ENCODE measurements at regions not wholly inside any gene's neighbourhood (a gene's known extent, or its start where the extent isn't known, plus 50 kb on each side); places are given as distances from the start of the nearest gene placed in this dataset.

GRCh38 chr7:50863053-50863452 is 80.4 kb upstream of the GRB10 start:
- no peaks in the 10 kb centered on the region for H3K9me3 ChIP-seq
- no peak overlapping the region for H3K4me3 ChIP-seq (replicated peaks in 1 of 3)
- no peaks in the 10 kb centered on the region for H3K4me1 ChIP-seq
- no peak overlapping the region for H3K27ac ChIP-seq
- intact Hi-C loops (cut with DNase I), result no loop called here
- no peak for DNase-seq
- WGBS, 2 donors, result 82 to 83% methylated on average over 3 of the region's 3 CpGs
- no peaks in the 10 kb centered on the region for H3K36me3 ChIP-seq
- H3K27me3 ChIP-seq, result no peaks in the 10 kb centered on the region
- TF ChIP-seq, protein P1, sequence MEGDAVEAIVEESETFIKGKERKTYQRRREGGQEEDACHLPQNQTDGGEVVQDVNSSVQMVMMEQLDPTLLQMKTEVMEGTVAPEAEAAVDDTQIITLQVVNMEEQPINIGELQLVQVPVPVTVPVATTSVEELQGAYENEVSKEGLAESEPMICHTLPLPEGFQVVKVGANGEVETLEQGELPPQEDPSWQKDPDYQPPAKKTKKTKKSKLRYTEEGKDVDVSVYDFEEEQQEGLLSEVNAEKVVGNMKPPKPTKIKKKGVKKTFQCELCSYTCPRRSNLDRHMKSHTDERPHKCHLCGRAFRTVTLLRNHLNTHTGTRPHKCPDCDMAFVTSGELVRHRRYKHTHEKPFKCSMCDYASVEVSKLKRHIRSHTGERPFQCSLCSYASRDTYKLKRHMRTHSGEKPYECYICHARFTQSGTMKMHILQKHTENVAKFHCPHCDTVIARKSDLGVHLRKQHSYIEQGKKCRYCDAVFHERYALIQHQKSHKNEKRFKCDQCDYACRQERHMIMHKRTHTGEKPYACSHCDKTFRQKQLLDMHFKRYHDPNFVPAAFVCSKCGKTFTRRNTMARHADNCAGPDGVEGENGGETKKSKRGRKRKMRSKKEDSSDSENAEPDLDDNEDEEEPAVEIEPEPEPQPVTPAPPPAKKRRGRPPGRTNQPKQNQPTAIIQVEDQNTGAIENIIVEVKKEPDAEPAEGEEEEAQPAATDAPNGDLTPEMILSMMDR (IDR thresholded peaks at IDR 0.05), result no peak
- no peak for TF ChIP-seq POLR2A (IDR thresholded peaks at IDR 0.05)

DNA sequence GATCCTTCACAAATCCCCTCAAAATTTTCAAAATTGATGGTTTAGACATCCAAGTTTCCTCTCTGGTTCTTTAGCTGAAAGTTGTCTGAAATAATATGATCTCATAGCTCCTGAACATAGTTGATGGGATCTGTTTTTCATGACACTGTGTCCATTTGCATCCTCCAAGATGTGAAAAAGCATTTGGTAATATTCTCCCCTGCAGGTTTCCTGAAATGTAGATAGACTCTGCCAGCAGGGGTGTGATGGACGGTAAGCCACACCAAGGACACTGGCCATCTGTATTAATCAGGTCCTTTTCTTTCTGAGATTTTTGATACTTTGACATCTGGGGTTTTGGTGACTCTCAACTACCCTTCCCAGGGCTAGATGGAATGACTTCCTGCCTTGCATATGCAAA is 79.6 kb upstream of the GRB10 start:
- Histone ChIP-seq H3K27ac (no peak overlapping the region), H3K4me3 (replicated peaks in 1 of 3) (no peak overlapping the region), H3K36me3 (no peaks in the 10 kb centered on the region), H3K27me3 (no peaks in the 10 kb centered on the region), H3K4me1 (no peaks in the 10 kb centered on the region), H3K9me3 (no peaks in the 10 kb centered on the region)
- 79 to 81% methylated on average over 1 of the region's 1 CpG for WGBS, 2 donors
- DNase-seq, result no peak
- intact Hi-C loops (cut with DNase I), result no loop called here
- TF ChIP-seq, protein P1 (IDR thresholded peaks at IDR 0.05), result no peak
- TF ChIP-seq POLR2A (IDR thresholded peaks at IDR 0.05), result no peak

GRCh38 chr7:50860598-50860997 is 77.9 kb upstream of the GRB10 start:
- Histone ChIP-seq H3K4me3 (replicated peaks in 1 of 3) (no peak overlapping the region), H3K9me3 (no peaks in the 10 kb centered on the region), H3K27ac (no peak overlapping the region), H3K36me3 (no peaks in the 10 kb centered on the region), H3K27me3 (no peaks in the 10 kb centered on the region), H3K4me1 (no peaks in the 10 kb centered on the region)
- intact Hi-C loops (cut with DNase I), result no loop called here
- 77 to 88% methylated on average over 2 of the region's 2 CpGs for WGBS, 2 donors
- TF ChIP-seq, protein P1 (IDR thresholded peaks at IDR 0.05), result no peak
- no peak for TF ChIP-seq POLR2A (IDR thresholded peaks at IDR 0.05)
- DNase-seq, result no peak

DNA sequence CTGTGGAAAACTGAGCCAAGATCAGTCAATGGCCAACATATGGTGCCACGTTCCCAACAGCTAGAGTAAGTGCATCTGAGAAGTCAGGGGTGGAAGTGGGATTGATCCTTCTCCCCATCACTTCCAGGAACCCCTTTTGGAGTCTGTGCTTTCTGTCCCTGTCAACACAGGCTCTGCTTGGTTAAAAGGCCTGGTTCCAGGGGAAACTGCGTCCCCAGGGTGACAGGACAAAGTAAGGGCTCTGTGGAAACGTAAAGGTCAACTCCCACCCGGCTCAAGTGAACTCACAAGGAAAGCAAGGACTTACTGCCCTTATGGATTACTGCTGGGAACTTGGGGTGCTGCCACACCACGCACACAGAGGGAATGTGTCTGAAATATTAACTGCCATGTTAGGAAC is 77.5 kb upstream of the GRB10 start:
- TF ChIP-seq, protein P1 (IDR thresholded peaks at IDR 0.05), result no peak
- TF ChIP-seq POLR2A (IDR thresholded peaks at IDR 0.05), result no peak
- Histone ChIP-seq H3K4me1 (no peaks in the 10 kb centered on the region), H3K27ac (no peak overlapping the region), H3K4me3 (replicated peaks in 1 of 3) (no peak overlapping the region), H3K36me3 (no peaks in the 10 kb centered on the region), H3K27me3 (no peaks in the 10 kb centered on the region), H3K9me3 (no peaks in the 10 kb centered on the region)
- DNase-seq, result no peak
- intact Hi-C loops (cut with DNase I), result no loop called here
- 87 to 92% methylated on average over 5 of the region's 5 CpGs for WGBS, 2 donors

GRCh38 chr7:50858528-50859245 is 76.0 kb upstream of the GRB10 start:
- DNase-seq, result no peak
- TF ChIP-seq, protein P1 (IDR thresholded peaks at IDR 0.05), result no peak
- TF ChIP-seq POLR2A (IDR thresholded peaks at IDR 0.05), result no peak
- H3K4me3 ChIP-seq (replicated peaks in 1 of 3), result no peak overlapping the region
- no peaks in the 10 kb centered on the region for H3K4me1 ChIP-seq
- no peaks in the 10 kb centered on the region for H3K9me3 ChIP-seq
- no peaks in the 10 kb centered on the region for H3K36me3 ChIP-seq
- H3K27me3 ChIP-seq, result no peaks in the 10 kb centered on the region
- WGBS, 2 donors, result 94 to 97% methylated on average over 3 to 4 of the region's 4 CpGs
- intact Hi-C loops (cut with DNase I), result no loop called here
- no peak overlapping the region for H3K27ac ChIP-seq

Measured in thyroid gland (tissue), 4 donors.